GM18868 (cell line): ENCODE measurements at regions not wholly inside any gene's neighbourhood (a gene's known extent, or its start where the extent isn't known, plus 50 kb on each side); places are given as distances from the start of the nearest gene placed in this dataset.

Source experiments
- ATAC-seq: cut with Tn5 transposase; IDR thresholded peaks from one replicate; pipeline ENCODE4 v1.9.1; 2021; ENCODE audit warnings: mild to moderate bottlenecking, moderate library complexity; ENCODE audit not compliant: unreplicated experiment

DNA sequence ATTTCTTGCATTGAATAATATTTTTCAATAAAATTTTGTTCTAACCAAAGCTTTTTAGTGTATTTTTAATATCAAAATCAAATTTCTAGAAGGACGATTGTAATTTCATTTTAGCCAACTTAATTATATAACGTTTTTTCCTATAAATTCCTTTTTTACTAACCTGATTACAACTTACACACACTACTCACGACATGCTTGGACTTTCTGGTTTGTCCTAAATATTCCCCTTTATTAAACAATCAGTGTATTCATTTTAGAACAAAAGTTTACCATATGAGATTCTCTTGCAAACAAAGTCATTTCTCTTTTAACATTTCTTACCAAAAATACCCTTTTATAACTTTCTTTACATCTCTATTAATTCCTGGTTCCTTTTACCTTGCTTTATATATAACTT is 173.7 kb downstream of the PWWP3B start:
- ATAC-seq: no peak

DNA sequence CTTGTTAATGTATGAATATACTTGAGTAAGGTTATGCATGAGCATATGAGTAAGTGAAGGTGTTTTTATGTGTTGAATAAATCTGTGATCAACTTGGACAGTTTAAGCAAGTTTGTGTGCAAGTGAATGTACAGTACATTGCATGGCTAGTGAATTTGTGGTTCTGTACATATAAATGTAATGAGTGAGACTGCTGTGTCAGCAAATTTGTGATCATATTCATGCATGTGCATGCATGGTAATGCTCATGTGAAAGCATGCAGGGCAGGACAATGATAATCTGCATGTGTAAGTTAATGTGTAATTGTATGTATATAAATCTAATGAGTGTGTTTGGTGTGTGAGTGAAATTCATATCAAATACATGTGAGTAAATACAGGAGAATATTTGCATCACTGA is 188.5 kb downstream of the PWWP3B start:
- no peak for ATAC-seq

DNA sequence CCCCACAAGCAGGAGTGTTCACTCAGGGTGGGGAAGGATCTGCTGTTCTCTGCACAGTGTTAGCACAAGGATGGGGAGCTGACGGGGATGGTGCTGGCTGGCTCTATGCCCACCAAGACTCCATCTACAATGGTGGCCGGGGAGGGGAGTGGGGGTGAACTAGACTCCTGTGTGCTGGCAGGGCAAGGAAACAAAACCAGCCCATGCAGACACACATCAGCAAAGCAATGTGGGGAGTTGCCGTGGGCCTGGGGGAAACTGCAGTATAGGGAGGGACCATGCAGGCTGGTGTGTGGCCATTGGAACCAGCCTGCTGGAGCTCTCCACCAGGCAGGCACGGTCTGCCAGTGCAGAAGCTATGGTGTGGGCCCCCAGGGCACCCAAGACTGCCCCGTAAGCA is 195.1 kb downstream of the PWWP3B start:
- ATAC-seq: no peak

DNA sequence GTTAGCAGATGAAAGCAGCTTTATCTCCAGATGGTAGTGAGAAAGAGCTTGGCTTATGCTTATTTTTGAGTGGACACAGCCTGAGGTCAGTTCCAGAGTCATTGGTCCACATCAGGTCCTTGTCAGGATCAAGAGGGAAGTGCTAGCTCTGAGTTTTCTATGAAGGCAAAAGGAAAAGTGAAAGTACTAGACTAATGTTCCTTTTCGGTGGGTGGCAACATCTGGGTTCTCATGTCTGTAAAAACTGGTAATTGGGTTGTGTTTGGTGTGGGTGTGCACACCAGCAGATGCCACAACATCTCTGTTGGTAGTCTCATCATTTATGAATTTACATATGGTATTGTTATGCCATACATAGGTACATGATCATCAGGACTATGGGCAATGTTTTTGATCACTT is 210.5 kb downstream of the PWWP3B start:
- peak; percentile 88 for ATAC-seq

DNA sequence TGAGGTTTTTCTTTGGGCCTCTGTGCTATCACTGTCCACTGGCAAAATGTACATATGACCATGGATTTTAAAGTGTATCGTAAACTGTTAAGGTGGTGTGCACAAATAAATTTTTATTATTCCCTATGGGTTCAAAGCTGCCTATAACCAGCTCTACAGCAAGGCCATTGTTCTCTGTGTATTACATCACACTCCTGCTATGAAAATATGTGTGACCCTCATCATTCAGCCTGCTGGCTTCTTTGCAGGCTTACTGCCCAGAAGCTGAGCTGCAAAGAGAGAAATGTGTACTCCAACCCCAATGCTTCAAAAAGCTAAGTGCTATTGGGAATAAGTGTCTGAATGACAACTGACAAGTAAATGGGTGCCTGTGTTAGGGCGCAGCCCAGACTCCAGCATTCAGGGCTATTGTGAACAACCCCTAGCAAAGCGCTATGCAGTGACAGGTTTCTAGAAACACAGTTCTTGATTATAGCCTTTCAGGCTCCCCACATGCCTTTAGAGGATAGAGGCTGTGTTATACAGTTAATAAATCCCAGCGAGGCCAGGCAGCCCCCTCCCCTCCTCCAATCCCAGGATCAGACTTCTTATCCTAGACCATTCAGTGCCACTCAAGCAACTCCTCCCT is 220.4 kb upstream of the RADX start:
- ATAC-seq: no peak

DNA sequence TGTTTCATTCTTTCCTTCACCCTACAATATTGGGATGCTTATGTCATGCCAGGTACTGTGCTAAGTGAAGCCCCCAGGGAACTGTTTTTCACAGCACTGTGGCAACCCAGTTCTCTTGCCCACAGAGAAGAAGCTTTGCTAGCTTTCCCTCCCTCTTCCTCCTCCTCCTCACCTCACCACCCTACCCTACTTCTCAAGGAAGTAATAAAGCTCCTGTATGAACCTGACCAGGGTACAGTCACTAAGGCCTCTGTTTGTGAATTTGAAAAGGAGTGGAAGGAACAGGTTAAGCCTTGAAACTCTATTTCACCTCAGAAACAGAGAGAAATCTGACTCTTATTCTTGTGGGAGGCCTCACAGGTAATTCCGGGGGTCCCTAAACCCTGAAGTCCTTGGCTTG is 219.4 kb upstream of the RADX start:
- no peak for ATAC-seq

DNA sequence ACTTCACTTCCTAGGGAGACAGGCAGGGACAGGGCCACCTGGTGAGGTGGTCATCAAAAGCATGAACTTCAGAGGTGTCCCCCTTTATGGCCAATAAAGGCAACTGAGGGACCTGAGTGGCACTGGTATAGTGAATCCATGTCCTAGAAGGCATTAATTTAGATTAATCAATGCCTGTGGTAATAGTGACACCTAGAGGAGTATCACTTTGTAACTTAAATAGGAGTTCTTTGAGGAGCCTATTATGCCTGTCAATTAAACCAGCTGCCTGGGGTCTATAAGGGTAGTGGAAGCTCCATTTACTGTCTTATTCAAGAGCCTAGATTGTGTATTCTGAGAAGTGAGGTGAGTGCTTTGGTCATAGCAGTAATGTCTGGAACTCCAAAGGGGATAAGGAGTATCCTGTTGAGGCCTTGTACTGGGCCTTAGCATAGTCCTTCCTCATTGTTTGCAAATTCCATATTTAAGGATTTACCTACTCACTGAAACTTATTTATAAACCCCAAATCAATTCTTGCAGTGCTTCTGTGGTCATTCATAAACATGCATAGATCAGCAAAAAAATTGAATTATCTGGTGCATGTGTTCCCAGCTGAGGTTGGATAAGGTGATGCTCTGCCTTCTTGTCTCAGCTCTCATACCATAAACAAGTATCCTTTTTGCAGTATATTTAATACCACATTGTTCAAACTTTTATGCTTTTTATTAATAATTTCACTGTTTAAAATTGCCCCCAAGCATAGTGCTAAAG is 213.8 kb upstream of the RADX start:
- no peak for ATAC-seq

DNA sequence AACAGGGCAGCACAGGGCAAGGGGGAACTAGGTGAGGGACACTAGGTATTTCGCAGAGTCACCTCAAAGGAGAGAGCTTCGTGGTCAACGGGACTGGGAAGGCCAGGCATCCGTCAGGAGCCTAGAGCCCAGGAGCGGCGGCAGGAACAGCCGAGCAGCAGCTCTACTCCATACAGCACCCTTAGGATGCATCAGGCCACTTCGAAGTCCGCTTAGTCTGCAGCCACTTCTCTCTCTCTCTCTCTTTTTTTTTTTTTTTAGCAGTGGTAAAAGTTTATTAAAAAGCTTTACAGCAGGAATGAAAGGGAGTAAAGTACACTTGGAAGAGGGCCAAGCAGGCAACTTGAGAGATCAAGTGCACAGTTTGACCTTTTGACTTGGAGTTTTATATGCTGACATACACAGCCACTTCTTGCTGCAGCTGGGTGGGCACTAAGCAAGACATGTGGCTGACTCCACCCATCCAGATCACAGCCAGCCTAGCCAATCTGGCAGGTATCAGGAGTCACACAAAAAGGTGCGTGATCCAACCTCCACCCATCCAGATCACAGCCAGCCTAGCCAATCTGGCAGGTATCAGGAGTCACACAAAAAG is 209.7 kb upstream of the RADX start:
- ATAC-seq: no peak

DNA sequence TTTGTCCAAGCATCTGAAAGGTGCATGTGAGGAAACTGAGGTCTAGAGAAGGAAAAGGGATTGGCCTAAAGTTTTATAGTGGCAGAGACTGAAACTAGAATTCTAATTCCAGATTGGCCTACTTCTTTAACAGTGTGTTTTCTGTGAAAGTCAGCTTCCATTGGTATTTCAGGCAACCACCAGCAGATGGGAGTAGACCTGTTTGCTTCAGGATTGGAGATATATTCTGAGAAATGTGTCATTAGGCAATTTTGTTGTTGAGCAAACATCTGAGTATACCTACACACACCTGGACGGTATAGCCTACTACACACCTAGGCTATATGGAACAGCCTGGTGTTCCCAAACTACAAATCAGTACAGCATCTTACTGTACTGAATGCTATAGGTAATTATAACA is 207.3 kb upstream of the RADX start:
- no peak for ATAC-seq

DNA sequence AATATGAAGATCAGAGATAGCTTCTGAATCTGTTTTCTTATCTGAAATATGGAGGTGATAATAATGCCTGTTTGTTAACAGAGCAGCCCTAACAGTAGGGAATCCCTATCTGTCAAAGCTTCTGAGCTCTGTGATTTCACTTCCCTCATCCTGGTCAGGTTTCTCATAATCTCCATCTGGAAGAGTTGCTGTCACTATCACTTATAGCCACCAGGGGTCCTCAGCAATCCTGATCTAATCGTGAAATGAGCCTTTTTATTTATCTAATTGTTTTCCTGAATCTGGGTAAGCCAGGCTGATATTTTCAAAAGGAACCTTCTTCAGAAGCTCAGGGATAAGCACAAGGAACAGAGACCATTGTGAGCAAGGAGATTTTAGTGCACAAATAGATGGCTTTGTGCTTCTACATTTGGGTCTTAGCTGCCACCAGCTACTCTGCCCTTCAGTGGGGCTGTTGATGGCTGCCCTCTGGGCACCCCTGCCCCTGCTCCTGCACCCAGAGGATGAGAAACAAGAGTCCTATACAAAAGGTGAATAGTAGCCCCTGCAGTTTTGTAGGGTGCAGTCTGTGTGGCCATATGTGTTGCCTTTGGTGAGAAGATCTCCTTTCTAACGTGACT is 196.4 kb upstream of the RADX start:
- peak; percentile 98 for ATAC-seq

DNA sequence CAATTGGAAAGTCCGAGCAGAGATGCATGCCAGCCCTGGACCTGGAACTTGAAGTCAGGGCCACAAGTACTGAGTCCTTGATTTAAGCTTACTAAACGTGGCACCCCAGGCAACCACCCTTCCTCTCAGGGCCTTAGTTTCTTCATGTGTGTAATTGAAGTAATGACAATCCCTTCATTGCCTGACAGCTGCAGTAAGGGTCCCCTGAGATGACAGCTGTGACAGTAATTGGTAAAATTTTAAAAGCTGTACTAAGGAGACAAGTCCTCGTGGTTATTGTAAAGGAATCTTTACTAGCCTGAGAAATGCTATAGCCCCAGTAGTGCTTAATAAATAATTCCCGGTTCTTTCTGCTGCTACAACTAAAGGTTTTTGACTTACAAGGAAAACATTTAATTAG is 175.1 kb upstream of the RADX start:
- no peak for ATAC-seq

DNA sequence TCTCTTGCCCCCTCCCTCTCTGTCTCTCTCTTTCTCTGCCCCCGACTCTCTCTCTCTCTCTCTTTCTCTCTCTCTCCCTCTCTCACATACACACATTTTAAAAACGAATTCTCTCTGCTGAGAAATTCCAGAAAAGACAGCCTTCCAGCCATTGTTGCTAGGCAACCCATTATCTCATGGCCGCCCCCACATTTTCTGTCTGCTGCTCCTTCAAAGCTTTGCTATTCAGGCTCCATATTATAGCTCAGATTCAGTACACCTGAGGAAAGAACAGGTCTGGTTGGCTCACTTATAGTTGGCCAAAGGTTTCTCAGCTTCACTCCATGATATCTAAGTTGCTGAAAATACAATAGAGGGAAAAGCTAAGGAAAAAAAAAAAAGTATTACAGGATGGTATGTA is 174.4 kb upstream of the RADX start:
- no peak for ATAC-seq

DNA sequence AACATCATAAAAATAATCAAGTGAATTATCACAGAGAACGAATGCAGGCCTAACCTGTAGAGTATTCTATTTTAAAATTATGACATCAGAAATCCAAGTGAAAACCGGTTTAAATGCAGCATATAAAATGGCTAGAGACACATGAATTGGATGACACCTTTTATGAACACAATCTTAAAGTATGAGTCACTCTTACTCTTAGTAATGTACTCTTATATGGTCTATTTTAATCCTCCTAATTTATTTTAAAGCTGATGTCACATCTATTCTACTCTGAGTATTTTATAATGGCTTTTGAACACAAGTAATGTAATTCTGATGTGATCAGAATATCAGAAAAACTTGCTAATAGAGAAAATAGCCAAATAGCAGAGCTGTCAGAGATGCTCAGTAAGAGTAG is 161.4 kb upstream of the RADX start:
- no peak for ATAC-seq

DNA sequence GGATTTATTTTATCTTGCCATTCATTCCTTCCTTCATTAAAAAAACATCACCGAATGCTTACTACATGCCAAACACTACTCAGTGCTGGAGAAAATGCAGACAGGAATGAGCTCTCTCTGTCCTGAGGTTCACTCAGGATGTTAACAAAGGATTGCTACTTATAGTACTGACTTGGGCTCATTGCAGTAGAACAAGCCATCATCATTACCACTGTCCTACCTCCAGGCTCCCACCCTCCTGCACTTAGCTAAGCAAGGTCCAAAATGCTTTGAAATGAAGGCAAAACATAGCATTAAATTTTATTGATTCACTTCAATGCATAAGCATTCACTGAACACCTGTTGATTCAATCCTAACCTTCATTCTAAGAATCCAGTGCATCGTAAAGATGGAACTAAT is 159.8 kb upstream of the RADX start:
- ATAC-seq: no peak

DNA sequence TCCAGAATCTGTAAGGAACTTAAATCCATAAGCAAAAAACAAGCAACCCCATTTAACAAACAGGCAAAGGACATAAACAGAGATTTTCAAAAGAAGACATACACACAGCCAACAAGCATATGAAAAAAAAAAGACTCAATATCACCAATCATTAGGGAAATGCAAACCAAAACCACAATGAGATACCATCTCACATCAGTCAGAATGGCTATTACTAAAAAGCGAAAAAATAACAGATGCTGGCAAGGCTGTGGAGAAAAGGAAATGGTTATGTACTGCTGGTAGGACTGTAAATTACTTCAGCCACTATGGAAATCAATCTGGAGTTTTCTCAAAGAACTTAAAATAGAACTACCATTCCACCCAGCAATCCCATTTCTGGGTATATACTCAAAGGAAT is 156.8 kb upstream of the RADX start:
- no peak for ATAC-seq

DNA sequence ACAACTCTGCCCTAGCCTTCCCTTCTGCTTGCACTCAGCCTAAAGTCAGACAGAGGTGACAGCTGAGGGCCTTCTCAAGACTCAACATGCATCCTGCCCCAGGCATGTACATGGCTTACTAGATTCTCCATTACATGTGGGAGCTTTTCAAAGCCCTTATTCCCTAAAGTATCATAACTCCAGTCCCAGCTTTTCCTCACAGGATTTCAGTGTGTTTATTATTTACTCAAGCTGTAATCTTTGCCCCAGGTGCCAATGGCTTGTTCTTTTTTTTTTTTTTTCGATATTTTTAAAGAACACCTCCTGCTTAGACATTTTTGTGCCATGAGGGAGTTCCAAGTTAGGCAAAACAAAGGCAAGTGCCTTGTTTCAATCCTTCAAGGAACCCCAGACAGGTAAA is 154.0 kb upstream of the RADX start:
- no peak for ATAC-seq

DNA sequence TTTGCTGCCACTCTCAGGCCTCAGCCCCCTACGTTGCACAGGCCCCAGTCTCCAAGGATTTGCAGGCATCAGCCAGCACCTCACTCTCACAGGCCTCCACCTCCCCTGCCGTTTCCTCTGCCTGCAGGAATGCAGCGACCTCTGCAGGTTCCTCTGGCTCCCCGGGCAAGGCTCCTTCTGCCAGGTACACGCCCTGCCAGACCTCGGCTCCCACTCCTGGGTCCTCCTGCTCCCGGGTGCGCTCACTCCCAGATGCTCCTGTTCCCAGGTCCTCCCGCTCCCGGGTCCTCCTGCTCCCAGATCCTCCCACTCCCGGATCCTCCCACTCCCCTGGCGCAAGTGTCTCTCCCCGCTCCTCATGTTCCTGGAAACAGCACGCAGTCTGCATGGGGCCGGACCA is 144.4 kb upstream of the RADX start:
- ATAC-seq: no peak

DNA sequence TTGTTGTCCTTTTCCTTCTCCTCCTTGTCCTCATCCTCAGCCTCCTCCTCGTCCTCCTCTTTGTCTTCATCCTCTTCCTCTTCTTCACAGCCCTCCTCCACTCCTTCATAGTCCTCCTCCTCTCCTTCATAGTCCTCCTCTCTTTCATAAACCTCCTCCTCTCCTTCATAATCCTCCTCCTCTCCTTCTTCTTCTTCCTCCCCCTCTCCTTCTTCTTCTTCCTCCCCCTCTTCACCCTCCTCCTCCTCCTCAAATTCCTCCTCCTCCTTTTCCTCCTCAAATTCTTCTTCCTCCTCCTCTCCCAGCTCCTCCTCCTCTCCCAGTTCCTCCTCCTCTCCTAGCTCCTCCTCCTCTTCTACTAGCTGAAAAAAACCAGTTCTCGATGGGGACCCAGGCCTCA is 143.8 kb upstream of the RADX start:
- no peak for ATAC-seq

DNA sequence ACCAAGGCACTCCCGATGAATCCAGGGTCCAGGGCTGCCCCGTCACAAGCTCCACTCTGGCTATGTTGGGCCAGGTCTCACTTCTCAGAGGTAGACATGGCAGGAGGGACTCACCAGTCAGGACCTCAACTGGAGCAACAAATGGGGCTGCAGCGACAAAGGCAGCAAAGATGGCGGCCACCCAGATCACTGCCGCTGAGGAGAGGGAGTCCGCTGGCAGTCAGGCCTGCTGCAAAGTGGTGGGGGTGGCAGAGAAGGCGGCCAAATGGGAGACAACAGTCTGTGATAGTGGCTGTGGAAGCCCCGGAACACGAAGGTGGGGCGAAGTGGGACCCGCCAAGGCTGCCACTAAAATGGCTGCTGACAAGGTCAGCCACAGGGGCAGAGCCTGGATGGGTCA is 143.3 kb upstream of the RADX start:
- ATAC-seq: no peak

DNA sequence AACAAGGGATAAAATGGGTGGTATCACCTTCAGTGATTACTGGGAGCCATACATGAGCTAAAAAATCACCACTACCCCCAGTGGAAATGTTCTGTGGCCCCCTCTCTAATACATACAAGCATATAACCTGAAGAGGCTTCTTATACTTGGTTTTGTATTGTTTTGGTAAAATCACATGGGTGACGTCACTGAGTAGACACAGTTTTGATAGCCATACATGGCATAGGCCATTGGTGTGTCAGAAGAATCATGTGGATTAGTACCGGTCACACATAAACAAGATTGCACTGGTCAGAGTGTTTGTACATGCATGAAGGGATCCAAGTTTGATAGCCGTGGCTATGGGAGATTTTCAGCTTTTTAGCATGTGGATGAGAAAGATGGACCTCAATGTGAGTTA is 131.9 kb upstream of the RADX start:
- ATAC-seq: no peak

DNA sequence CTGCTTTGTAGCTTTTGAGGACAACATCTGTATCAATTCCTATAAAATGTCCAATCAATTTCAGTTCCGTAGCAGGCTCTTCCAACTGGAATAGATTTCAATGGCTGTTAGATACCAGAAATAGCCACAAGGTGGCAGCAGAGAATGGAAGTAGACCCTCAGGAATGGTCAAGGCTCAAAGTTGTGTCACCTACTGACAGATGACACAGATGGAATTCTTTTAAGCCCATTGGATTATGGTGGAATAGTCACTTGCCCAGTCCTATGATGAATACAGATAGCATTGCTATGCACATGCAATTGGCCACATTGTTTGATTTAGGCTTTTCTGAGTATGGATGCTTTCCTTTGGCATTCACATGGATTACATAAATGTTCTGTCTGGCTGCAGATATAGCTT is 130.4 kb upstream of the RADX start:
- peak; percentile 24 for ATAC-seq

DNA sequence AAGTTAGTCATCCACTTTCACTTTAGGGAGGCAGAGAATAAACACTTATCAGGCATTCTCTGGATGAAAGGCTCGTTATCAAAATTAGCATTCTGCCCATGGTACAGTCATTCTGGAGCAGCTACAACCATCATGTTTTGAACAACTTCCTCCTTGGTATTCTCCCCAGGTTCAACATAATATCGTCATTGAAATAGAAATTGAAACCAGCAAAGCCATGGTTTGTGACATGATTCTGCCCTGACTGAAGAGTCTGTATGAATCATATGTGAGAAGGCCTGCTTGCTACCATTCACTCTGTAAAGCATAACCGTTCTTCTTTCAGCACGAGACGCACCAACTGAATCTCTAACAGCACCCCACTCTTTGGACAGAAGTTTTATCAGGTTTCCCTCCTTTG is 127.5 kb upstream of the RADX start:
- ATAC-seq: peak; percentile 96
